ENCODE measurements at regions not wholly inside any gene's neighbourhood (a gene's known extent, or its start where the extent isn't known, plus 50 kb on each side); places are given as distances from the start of the nearest gene placed in this dataset.

GRCh38 chr3:182255158-182255557 is 538.1 kb upstream of the ATP11B start:
- DNase-seq (ENCODE audit: low read depth in 3 of 3) = no peak

GRCh38 chr3:182257361-182257760 is 535.9 kb upstream of the ATP11B start:
- no peak for DNase-seq (ENCODE audit: low read depth in 3 of 3)

- no peak for DNase-seq (ENCODE audit: low read depth in 3 of 3)
Observed at GRCh38 chr3:182258538-182259177, 534.6 kb upstream of the ATP11B start.

- DNase-seq (ENCODE audit: low read depth in 3 of 3) = no peak
Observed at GRCh38 chr3:182259579-182259978, 533.7 kb upstream of the ATP11B start.

GRCh38 chr3:182261041-182261440 is 532.3 kb upstream of the ATP11B start:
- no peak for DNase-seq (ENCODE audit: low read depth in 3 of 3)

GRCh38 chr3:182268711-182269110 is 524.6 kb upstream of the ATP11B start:
- no peak for DNase-seq (ENCODE audit: low read depth in 3 of 3)

GRCh38 chr3:182276512-182276911 is 516.8 kb upstream of the ATP11B start:
- DNase-seq (ENCODE audit: low read depth in 3 of 3) = no peak

GRCh38 chr3:182284793-182285192 is 508.5 kb upstream of the ATP11B start:
- no peak for DNase-seq (ENCODE audit: low read depth in 3 of 3)

- no peak for DNase-seq (ENCODE audit: low read depth in 3 of 3)
Observed at GRCh38 chr3:182292591-182292990, 500.7 kb upstream of the ATP11B start.

- no peak for DNase-seq (ENCODE audit: low read depth in 3 of 3)
Observed at GRCh38 chr3:182294256-182294655, 499.0 kb upstream of the ATP11B start.

GRCh38 chr3:182294696-182295095 is 498.6 kb upstream of the ATP11B start:
- no peak for DNase-seq (ENCODE audit: low read depth in 3 of 3)

- no peak for DNase-seq (ENCODE audit: low read depth in 3 of 3)
Observed at GRCh38 chr3:182300266-182300665, 493.0 kb upstream of the ATP11B start.

GRCh38 chr3:182303169-182303568 is 490.1 kb upstream of the ATP11B start:
- no peak for DNase-seq (ENCODE audit: low read depth in 3 of 3)

GRCh38 chr3:182305881-182306665 is 487.2 kb upstream of the ATP11B start:
- DNase-seq (ENCODE audit: low read depth in 3 of 3) = no peak

- no peak for DNase-seq (ENCODE audit: low read depth in 3 of 3)
Observed at GRCh38 chr3:182308328-182308727, 485.0 kb upstream of the ATP11B start.

- DNase-seq (ENCODE audit: low read depth in 3 of 3) = no peak
Observed at GRCh38 chr3:182309120-182309519, 484.2 kb upstream of the ATP11B start.

- no peak for DNase-seq (ENCODE audit: low read depth in 3 of 3)
Observed at GRCh38 chr3:182315313-182315712, 478.0 kb upstream of the ATP11B start.

- DNase-seq (ENCODE audit: low read depth in 3 of 3) = no peak
Observed at GRCh38 chr3:182323126-182323700, 470.1 kb upstream of the ATP11B start.

GRCh38 chr3:182323898-182324297 is 469.4 kb upstream of the ATP11B start:
- DNase-seq (ENCODE audit: low read depth in 3 of 3) = no peak

GRCh38 chr3:182325213-182325950 is 467.9 kb upstream of the ATP11B start:
- DNase-seq (ENCODE audit: low read depth in 3 of 3) = no peak

GRCh38 chr3:182327196-182327681 is 466.1 kb upstream of the ATP11B start:
- no peak for DNase-seq (ENCODE audit: low read depth in 3 of 3)

- DNase-seq (ENCODE audit: low read depth in 3 of 3) = no peak
Observed at GRCh38 chr3:182330646-182331045, 462.7 kb upstream of the ATP11B start.

Measured in stimulated activated CD4-positive, alpha-beta T cell treated with anti-CD3 and anti-CD28 coated beads, TNF-alpha, amount 100 ng/mL, for 4 hours (primary cell).